ENCODE measurements at regions not wholly inside any gene's neighbourhood (a gene's known extent, or its start where the extent isn't known, plus 50 kb on each side); places are given as distances from the start of the nearest gene placed in this dataset.

Small RNAs in the stretch of these regions (small RNA-seq; reads per million reads assigned to genes)
- gene MTND4LP5 (0 to 0.13 (median 0) reads per million in 7 experiments), gene RF00019 (0 reads per million in 7 experiments), gene RNU6-1119P (0 reads per million in 7 experiments)

Measured in SK-N-SH (cell line).